DMS153 treated with DMSO at 0.1 percent for 48 hours (cell line): ENCODE measurements at regions not wholly inside any gene's neighbourhood (a gene's known extent, or its start where the extent isn't known, plus 50 kb on each side); places are given as distances from the start of the nearest gene placed in this dataset.
"Not testable (repeated sequence)": the region's sequence is repeated elsewhere in the genome, so short reads cannot be mapped to it uniquely, and the experiment has no call there.

Experiments
- DNase-seq: peaks from one replicate; lab custom pipeline; 2025; ENCODE audit not compliant: unreplicated experiment; lab: John Stamatoyannopoulos, UW

DNA sequence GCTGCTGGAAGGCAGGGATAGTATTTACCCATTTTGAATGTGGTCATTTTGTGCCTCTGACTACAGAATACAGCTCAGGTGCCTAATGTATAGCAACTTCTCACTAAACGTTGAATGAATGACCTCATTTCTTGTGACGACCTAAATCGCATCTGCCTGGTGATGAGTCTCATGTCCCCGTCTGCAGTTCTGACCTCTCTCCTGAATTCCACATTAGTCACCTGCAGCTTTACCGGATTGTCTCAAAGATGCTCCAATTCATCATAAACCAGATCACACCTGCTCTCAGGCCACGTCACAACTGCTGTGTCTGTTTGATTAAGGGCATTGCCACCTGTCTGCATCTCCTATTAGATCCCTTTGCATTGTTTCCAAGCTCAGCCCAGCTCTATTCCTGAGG, 133.6 kb upstream of the MYT1L start:
- DNase-seq, result peak; percentile 83

DNA sequence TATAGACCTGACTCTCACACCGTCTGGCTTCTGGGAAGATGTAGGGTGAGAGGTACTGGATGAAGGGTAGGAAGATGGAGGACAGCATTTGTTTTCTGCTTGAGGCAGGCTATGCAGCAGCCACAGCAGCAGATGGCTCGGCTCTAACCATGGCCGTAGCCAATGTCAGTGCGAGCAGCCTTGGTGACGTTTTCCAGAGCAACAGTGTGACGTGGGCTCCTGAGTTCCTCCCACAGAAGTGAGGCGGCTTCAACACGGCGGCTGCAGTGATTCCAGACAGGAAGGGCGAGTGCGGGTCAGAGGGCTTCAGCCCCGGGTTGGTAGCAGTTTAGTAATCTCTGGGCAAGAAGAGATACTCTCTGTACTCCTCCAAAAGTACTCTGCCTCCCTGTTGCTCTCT, 133.0 kb upstream of the MYT1L start:
- DNase-seq, result peak; percentile 11

DNA sequence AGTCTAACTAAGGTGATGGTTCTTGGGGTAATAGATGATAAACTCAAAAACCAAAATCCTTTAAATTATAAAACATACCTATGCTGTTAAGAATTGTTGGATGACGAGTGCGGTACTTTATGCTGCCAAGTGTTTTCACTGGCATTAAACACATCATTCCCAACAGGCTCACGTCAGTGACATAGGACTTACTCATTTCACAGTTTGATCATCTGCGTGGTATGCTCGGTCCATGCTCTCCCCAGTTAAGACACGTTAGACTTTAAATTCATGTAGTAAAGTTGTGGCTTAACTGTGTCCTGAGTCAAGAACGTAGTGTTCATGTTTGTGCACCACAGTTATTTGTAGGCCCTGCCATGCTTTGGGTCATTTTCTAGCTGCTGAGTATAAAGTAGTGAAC, 125.6 kb upstream of the MYT1L start:
- no peak for DNase-seq

DNA sequence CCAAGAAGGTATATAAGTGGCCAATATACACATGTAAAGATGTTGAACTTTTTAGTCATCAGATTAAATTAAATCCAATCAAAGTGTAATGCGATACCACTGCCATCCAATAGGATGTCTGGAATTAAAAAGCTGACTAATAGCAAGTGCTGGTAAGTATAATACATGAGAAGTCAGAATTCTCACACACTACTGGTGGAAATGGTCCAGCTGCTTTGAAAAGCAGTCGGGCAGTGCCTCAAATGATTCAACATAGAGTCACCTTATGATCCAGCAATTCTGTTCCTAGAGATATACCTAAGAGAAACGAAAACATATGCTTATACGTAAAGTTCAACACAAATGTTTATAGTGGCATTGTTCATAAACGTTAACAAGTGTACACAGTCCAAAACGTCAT, 124.1 kb upstream of the MYT1L start:
- DNase-seq, result no peak

DNA sequence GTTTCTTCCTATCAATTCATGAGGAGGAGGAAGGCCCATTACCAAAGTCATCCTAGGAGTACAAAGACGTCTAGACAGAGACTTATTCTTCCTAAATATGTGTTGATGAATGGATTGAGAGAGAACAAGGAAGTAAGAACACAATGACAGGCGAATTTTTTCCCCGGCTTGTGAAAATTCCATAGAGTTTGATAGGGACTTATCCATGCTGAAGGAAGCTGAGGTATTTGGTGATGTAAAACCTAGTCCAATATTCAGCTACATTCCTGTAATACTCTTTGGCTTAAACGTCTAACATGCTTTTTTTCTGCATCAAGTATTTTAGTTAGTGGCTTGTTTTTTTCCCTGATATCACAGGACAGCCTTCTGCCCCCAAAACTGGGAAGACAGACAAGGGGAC, 121.9 kb upstream of the MYT1L start:
- no peak for DNase-seq

DNA sequence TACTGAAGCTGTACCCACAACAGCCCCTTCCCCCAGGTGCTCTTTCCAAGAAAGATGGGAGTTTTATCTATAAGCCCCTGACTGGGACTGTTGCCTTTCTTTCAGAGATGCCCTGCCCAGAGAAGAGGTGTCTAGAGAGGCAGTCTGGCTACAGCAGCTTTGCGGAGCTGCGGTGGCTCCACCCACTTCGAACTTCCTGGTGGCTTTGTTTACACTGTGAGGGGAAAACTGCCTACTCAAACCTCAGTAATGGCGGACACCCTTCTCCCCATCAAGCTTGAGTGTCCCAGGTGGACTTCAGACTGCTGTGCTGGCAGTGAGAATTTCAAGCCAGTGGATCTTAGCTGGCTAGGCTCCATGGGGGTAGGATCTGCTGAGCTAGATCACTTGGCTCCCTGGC, 120.2 kb upstream of the MYT1L start:
- not testable (repeated sequence) for DNase-seq

DNA sequence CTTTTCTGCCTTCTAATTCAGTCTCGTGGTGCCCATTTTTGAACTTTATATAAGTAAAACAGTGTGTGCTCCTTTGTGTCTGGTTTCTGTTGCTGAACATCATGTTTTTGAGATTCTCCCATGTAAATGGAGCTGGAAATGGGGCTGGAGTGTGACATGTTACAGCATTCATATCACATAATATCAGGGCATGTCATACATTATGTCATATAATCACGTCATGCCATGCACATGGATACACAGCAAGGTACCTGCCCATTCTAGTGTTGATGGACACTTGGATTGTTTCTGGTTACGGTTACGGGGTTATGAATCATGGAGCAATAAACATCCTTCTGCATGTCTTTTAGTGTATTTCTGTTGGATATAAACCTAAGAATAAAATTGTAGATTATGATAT, 117.1 kb upstream of the MYT1L start:
- no peak for DNase-seq

DNA sequence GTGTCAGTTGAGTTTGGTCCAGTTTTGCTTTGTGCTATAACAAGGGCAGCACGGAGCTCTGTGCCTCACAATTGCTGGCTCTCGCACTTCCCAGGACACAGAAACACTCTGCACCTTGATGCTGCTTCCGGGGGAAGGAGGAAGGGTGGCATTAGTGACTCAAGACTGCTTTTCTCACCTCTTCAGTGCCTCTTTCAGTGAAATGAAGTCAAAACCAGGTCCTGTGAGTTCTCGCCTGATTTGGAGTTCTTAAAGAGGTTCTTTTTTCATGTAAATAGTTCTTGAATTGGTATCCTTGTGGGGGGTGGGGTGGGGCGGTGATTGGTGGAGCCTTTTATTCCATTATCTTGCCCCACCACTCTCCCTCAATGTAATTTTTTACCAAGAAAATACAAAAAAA, 91.5 kb upstream of the MYT1L start:
- DNase-seq, result no peak

DNA sequence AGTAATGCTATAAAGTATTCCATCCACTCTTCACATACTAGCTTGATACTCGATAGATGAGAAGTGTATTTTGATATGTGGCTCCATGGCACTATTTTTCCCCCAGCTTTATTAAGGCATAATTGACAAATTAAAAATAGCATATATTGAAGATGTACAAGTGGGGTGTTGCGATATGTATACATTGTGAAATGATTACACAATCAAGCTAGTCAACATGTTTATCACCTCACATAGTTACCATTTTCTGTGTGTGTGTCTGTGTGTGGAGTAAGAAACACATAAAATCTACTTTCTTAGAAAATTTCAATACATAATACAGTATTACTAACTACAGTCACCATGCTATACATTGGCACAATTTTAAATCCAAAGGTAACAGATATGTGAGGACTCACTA, 82.5 kb upstream of the MYT1L start:
- no peak for DNase-seq

DNA sequence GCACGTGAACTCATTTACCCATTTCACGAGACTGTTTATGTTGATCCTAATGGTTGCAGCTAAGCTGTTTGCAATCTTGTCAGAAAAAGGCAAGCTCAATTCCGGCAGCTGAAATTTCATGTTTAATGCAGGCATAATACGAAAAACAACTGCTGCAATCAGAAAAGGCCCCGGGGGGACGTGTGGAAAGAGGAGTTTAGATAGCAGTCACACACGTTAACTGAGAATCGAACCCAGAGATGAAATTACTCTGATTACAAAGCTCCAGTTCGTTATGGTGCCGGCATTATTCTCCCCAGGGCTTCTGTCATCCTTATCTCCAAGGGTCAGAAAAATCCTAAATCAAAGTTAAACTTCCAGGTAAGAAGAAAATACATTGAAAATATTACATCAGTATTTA, 79.9 kb upstream of the MYT1L start:
- no peak for DNase-seq

DNA sequence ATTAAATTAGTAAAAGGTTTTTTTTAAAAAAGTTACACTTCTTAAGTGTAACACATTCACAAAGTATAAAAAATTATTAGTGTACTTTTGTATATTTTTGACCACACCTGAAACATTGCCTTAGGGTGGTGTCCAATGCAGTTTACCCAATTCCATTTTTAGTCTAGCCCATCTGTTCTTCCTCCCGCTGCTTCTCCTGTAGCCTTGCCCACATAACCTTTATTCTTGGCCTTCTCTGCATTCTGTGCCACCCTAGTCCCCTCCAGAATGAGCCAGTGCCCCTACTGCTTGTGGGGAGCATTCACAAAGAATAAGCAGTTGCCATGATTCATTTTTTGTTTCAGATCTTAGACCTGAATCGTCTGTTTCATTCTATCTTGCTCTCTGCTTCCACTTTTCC, 78.4 kb upstream of the MYT1L start:
- DNase-seq, result no peak

DNA sequence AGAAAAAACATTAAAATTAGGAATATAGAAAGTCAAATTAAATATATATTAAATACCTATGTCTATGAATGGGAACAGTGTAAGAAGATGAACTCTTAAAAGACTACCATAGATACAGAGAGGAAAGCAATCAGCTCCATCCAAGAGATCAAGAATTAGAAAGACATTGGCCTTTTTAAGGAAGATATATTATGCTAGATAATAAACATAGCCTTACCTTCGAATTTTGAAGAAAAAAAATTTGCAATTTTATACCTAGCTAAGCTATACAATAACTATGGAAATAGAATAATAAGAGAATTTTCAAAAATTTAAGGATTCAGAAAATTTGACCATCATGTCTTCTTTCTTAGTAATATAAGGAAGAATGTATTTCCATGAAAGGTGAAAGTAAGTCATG, 74.7 kb upstream of the MYT1L start:
- DNase-seq, result no peak

DNA sequence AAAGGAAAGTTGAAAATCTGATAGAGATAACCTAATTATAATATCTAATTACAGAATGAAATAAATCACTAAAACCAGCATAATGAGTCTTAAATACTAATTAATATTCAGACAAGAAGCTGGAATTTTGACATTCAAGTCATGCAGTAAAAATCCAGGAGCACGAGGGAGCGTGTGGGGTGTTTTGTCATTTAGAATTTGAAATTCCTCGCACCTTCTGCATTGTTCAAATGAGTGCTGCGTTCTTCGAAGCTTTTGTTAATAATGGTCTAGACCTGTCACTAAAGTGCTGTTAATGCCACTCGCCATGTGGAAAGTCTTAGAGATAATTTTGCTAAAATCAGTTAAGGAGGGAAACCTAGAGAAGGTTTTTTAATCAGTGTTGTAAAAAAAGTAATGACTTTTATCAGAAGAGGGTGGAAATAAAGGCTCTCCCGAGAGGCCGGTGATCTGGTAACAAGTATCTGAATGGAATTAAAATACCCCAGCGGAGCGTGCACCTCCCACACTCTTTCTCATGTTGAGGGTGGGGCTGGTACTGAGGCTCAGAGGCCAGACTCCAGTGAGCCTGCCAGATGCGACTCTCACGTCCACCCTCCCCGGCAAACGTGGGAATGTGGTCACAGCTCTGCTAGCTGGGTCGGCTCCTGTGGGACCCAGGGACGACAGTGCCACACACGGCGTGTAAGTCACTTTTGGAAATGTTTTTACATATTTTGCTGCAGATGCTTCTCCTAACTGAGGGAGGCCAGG, 69.4 kb upstream of the MYT1L start:
- DNase-seq, result no peak

DNA sequence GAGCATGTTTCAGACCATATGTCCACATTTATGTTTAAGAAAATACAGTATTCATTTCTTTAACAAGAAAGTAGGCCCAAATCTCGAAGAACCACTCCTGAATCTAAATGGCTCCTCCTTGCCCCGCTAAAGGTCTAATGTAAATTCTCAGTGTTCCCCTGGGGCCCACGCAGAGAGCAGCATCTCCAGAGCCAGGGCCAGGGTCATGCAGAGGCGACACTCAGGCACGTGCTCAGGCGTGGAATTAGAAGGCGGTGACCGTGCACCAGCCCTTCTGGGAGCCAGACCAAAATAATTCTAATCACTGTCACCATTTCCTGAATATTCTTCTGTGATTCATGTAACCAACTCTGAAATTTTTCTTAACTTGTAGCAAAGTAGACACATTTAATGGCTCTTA, 68.3 kb upstream of the MYT1L start:
- DNase-seq, result no peak

DNA sequence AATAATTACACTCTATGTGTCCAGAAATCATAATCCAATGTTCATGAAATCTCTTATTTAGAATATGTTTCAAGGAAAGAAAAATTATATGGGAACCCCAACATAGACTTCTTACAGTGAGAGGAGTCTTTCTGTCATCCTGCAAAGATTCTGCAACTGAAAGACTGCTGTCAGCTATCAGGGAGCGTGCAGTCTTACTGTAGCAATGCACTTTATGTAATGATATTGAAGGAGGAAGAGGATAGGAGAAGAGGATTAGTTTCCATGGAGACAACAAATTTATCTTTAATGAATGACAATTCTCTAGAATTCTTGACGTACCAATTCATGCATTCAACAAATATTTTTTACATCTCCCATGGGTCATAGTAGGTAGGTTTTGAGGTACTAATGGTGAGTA, 61.3 kb upstream of the MYT1L start:
- DNase-seq, result no peak

DNA sequence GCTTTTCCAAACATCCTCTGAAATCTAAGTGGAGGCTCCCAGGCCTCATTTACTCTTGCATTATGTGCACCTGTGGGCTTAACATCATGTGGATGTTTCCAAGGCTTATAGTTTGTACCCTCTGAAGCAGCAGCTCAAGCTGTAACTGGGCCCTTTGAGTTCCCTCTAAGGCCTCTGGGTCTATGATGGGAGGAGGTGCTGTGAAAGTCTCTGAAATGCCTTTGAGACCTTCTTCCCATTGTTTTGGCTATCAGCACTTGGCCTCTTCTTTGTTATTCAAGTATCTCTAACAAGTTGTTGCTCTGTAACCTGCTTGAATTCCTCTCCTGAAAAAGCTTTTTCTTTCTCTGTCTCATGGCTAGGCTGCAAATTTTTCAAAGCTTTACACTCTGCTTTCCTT, 58.1 kb upstream of the MYT1L start:
- DNase-seq, result no peak
